GM12891 (cell line): ENCODE measurements at regions not wholly inside any gene's neighbourhood (a gene's known extent, or its start where the extent isn't known, plus 50 kb on each side); places are given as distances from the start of the nearest gene placed in this dataset.

Experiments
- POLR2A ChIP-seq: IDR thresholded peaks from 2 replicates; pipeline ENCODE4 v1.6.1; 2011; ENCODE audit warnings: low read depth, low read length, control low read depth
- POLR2AphosphoS5 ChIP-seq: IDR thresholded peaks from 2 replicates; pipeline ENCODE4 v1.6.1; 2011; ENCODE audit warnings: low read depth, low read length, control low read depth

GRCh38 chr10:83982812-83983211 lies 156.5 kb upstream of the GHITM start:
- TF ChIP-seq POLR2A (no peak), POLR2AphosphoS5 (no peak)
